ENCODE measurements at regions not wholly inside any gene's neighbourhood (a gene's known extent, or its start where the extent isn't known, plus 50 kb on each side); places are given as distances from the start of the nearest gene placed in this dataset.

DNA sequence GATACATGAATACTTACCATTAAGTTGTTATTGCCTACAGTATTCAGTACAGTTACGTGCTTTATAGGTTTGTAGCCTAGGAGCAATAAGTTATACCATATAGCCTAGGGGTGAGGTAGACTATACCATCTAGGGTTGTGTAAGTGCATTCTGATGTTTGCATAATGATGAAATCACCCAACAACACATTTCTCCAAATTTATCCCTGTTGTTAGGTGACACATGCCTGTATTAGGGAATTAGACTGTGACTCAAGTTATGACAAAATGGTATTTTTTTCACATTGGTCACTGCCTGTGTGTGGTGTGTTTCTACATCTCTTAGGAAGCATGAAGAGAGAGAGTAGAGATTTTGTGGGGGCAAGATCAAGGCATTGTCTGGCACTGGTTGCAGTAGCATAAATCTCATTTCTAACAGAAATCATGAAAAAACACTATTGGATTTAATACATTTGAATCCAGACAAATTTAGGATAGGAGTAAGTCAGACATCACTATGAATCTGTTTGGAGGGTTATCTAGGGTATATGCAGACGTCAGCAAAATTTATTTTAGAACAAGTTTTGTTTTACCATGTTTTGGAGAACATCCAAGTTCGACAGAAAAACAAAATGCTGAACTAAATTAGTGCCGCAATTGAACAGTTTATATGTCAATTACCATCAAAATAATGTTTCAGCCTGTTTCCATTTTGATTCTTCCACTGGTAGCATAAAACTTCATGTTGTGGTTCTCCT, 332.1 kb downstream of the LMO7 start:
- TF ChIP-seq, protein P1, sequence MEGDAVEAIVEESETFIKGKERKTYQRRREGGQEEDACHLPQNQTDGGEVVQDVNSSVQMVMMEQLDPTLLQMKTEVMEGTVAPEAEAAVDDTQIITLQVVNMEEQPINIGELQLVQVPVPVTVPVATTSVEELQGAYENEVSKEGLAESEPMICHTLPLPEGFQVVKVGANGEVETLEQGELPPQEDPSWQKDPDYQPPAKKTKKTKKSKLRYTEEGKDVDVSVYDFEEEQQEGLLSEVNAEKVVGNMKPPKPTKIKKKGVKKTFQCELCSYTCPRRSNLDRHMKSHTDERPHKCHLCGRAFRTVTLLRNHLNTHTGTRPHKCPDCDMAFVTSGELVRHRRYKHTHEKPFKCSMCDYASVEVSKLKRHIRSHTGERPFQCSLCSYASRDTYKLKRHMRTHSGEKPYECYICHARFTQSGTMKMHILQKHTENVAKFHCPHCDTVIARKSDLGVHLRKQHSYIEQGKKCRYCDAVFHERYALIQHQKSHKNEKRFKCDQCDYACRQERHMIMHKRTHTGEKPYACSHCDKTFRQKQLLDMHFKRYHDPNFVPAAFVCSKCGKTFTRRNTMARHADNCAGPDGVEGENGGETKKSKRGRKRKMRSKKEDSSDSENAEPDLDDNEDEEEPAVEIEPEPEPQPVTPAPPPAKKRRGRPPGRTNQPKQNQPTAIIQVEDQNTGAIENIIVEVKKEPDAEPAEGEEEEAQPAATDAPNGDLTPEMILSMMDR (IDR thresholded peaks at IDR 0.05) = no peak
- TF ChIP-seq EP300 (IDR thresholded peaks at IDR 0.05) = no peak

Measured in tibial nerve (tissue), 4 donors.